IPS-20b (cell line): ENCODE measurements at regions not wholly inside any gene's neighbourhood (a gene's known extent, or its start where the extent isn't known, plus 50 kb on each side); places are given as distances from the start of the nearest gene placed in this dataset.

Source experiments
- H3K27ac ChIP-seq: one replicate; pipeline ENCODE4 v1.5.1; 2013; ENCODE audit warnings: low read length
- H3K27me3 ChIP-seq: 2 replicates; pipeline ENCODE4 v1.6.1; 2013; ENCODE audit warnings: mild to moderate bottlenecking, low read length, inconsistent platforms; ENCODE audit not compliant: insufficient read depth
- H3K36me3 ChIP-seq: 2 replicates; pipeline ENCODE4 v1.6.1; 2013; ENCODE audit warnings: low read depth, mild to moderate bottlenecking, inconsistent platforms, low read length, moderate library complexity; ENCODE audit not compliant: insufficient read depth
- H3K4me1 ChIP-seq: 2 replicates; pipeline ENCODE4 v1.6.1; 2013; ENCODE audit warnings: mild to moderate bottlenecking, control low read depth, inconsistent platforms, low read length, moderate library complexity; ENCODE audit not compliant: insufficient read depth
- H3K4me3 ChIP-seq: 2 replicates; pipeline ENCODE4 v1.5.1; 2013; ENCODE audit warnings: mild to moderate bottlenecking, low read length, inconsistent platforms
- H3K9ac ChIP-seq: 2 replicates; pipeline ENCODE4 v1.6.1; 2013; ENCODE audit warnings: low read depth, mild to moderate bottlenecking, inconsistent platforms, low read length, moderate library complexity
- H3K9me3 ChIP-seq: 2 replicates; pipeline ENCODE4 v1.6.1; 2013; ENCODE audit warnings: mild to moderate bottlenecking, low read depth, low read length, inconsistent platforms; ENCODE audit not compliant: insufficient read depth

- Histone ChIP-seq H3K4me1 (no peaks in the 10 kb centered on the region), H3K9ac (no peak overlapping the region), H3K27me3 (no peaks in the 10 kb centered on the region), H3K27ac (no peak overlapping the region), H3K4me3 (no peak overlapping the region), H3K9me3 (no peaks in the 10 kb centered on the region; the same call in 1 of the 2 replicates), H3K36me3 (no peaks in the 10 kb centered on the region)
Measured at GRCh38 chr7:155988416-155988815, 176.2 kb upstream of the SHH start.

- no peak overlapping the region for H3K9ac ChIP-seq
- no peaks in the 10 kb centered on the region for H3K36me3 ChIP-seq
- no peak overlapping the region for H3K27ac ChIP-seq
Measured at GRCh38 chr7:155987681-155988235, 175.5 kb upstream of the SHH start.

GRCh38 chr7:155986497-155987160 is 174.4 kb upstream of the SHH start:
- no peak overlapping the region for H3K4me3 ChIP-seq
- no peaks in the 10 kb centered on the region; the same call in 1 of the 2 replicates for H3K9me3 ChIP-seq
- no peaks in the 10 kb centered on the region for H3K4me1 ChIP-seq

More at GRCh38 chr7:155987681-155988235, 175.5 kb upstream of the SHH start:
- Histone ChIP-seq H3K4me1 (no peaks in the 10 kb centered on the region), H3K9me3 (no peaks in the 10 kb centered on the region; the same call in 1 of the 2 replicates), H3K27me3 (no peaks in the 10 kb centered on the region), H3K4me3 (no peak overlapping the region)

GRCh38 chr7:155985518-155986250 is 173.4 kb upstream of the SHH start:
- no peaks in the 10 kb centered on the region for H3K36me3 ChIP-seq
- H3K9me3 ChIP-seq: no peaks in the 10 kb centered on the region; the same call in 1 of the 2 replicates
- no peaks in the 10 kb centered on the region for H3K27me3 ChIP-seq
- H3K27ac ChIP-seq: no peak overlapping the region
- no peaks in the 10 kb centered on the region for H3K4me1 ChIP-seq
- H3K4me3 ChIP-seq: no peak overlapping the region
- no peak overlapping the region for H3K9ac ChIP-seq

More at GRCh38 chr7:155986497-155987160, 174.4 kb upstream of the SHH start:
- H3K27me3 ChIP-seq: no peaks in the 10 kb centered on the region
- H3K27ac ChIP-seq: no peak overlapping the region
- no peak overlapping the region for H3K9ac ChIP-seq
- H3K36me3 ChIP-seq: no peaks in the 10 kb centered on the region

- Histone ChIP-seq H3K27ac (no peak overlapping the region), H3K4me1 (no peaks in the 10 kb centered on the region), H3K4me3 (no peak overlapping the region), H3K9me3 (no peaks in the 10 kb centered on the region), H3K27me3 (no peaks in the 10 kb centered on the region), H3K9ac (no peak overlapping the region), H3K36me3 (no peaks in the 10 kb centered on the region)
Measured at GRCh38 chr7:155984609-155985405, 172.5 kb upstream of the SHH start.

GRCh38 chr7:155984028-155984580 is 171.8 kb upstream of the SHH start:
- Histone ChIP-seq H3K4me3 (no peak overlapping the region), H3K27me3 (no peaks in the 10 kb centered on the region), H3K9ac (no peak overlapping the region), H3K27ac (no peak overlapping the region), H3K36me3 (no peaks in the 10 kb centered on the region), H3K4me1 (no peaks in the 10 kb centered on the region), H3K9me3 (no peaks in the 10 kb centered on the region)

GRCh38 chr7:155983176-155983815 is 171.0 kb upstream of the SHH start:
- Histone ChIP-seq H3K36me3 (no peaks in the 10 kb centered on the region), H3K4me3 (no peak overlapping the region), H3K9me3 (no peaks in the 10 kb centered on the region), H3K9ac (no peak overlapping the region), H3K27me3 (no peaks in the 10 kb centered on the region), H3K4me1 (no peaks in the 10 kb centered on the region), H3K27ac (no peak overlapping the region)

GRCh38 chr7:155981703-155982102 is 169.4 kb upstream of the SHH start:
- Histone ChIP-seq H3K27me3 (no peaks in the 10 kb centered on the region), H3K36me3 (no peaks in the 10 kb centered on the region), H3K9me3 (no peaks in the 10 kb centered on the region), H3K4me1 (no peaks in the 10 kb centered on the region), H3K9ac (no peak overlapping the region), H3K4me3 (no peak overlapping the region), H3K27ac (no peak overlapping the region)

- no peaks in the 10 kb centered on the region for H3K9me3 ChIP-seq
- no peak overlapping the region for H3K9ac ChIP-seq
- no peaks in the 10 kb centered on the region for H3K27me3 ChIP-seq
- H3K27ac ChIP-seq: no peak overlapping the region
- H3K36me3 ChIP-seq: no peaks in the 10 kb centered on the region
- H3K4me1 ChIP-seq: no peaks in the 10 kb centered on the region
- no peak overlapping the region for H3K4me3 ChIP-seq
Measured at GRCh38 chr7:155980841-155981240, 168.6 kb upstream of the SHH start.

- H3K9ac ChIP-seq: no peak overlapping the region
- no peak overlapping the region for H3K4me3 ChIP-seq
- H3K36me3 ChIP-seq: no peaks in the 10 kb centered on the region
- H3K27me3 ChIP-seq: no peaks in the 10 kb centered on the region
- no peak overlapping the region for H3K27ac ChIP-seq
- no peaks in the 10 kb centered on the region for H3K9me3 ChIP-seq
- no peaks in the 10 kb centered on the region for H3K4me1 ChIP-seq
Measured at GRCh38 chr7:155979994-155980393, 167.7 kb upstream of the SHH start.

- Histone ChIP-seq H3K9ac (no peak overlapping the region), H3K36me3 (no peaks in the 10 kb centered on the region), H3K27me3 (no peaks in the 10 kb centered on the region), H3K27ac (no peak overlapping the region), H3K9me3 (no peaks in the 10 kb centered on the region), H3K4me3 (no peak overlapping the region), H3K4me1 (no peaks in the 10 kb centered on the region)
Measured at GRCh38 chr7:155979566-155979965, 167.3 kb upstream of the SHH start.
